ENCODE measurements at regions not wholly inside any gene's neighbourhood (a gene's known extent, or its start where the extent isn't known, plus 50 kb on each side); places are given as distances from the start of the nearest gene placed in this dataset.

- peaks cover 27% of the 10 kb centered on the region for H3K4me1 ChIP-seq (ENCODE audit: control insufficient read depth, extremely low read depth, insufficient read depth, low read length)
- no peak overlapping the region for H3K4me2 ChIP-seq (ENCODE audit: control insufficient read depth, extremely low read depth, insufficient read depth, low read depth, low read length)
- H3K27me3 ChIP-seq (ENCODE audit: control insufficient read depth, extremely low read depth, insufficient read depth, low read length): no peaks in the 10 kb centered on the region
- no peak for DNase-seq (ENCODE audit: low read depth, low spot score)
- H2AFZ ChIP-seq (ENCODE audit: control insufficient read depth, low read length): no peak overlapping the region
- dilution Hi-C loops (cut with MboI; ENCODE audit: extremely low pct_ligation_motif_present, low sequenced_read_pairs): no loop called here
- no peak overlapping the region for H3K27ac ChIP-seq (ENCODE audit: control insufficient read depth, insufficient read depth, low read length)
- H3K9me3 ChIP-seq (ENCODE audit: control insufficient read depth, low read depth, low read length): no peaks in the 10 kb centered on the region
- H3K79me2 ChIP-seq (ENCODE audit: control insufficient read depth, insufficient read depth, low read length): no peaks in the 10 kb centered on the region
- FAIRE-seq: no peak
- no peak for TF ChIP-seq EZH2 (IDR thresholded peaks at IDR 0.05; ENCODE audit: low read length)
- no peak for TF ChIP-seq CTCF (optimal IDR thresholded peaks at IDR 0.05 in 1 of 3, IDR thresholded peaks at IDR 0.05 in 1 of 3, conservative IDR thresholded peaks at IDR 0.05 in 1 of 3; ENCODE audit: extremely low read depth in 1 of 3, insufficient read depth in 2 of 3, low read length in 3 of 3)
- no peaks in the 10 kb centered on the region for H3K9me1 ChIP-seq (ENCODE audit: control insufficient read depth, extremely low read depth, insufficient read depth, low read length)
- no peaks in the 10 kb centered on the region for H3K36me3 ChIP-seq (ENCODE audit: control insufficient read depth in 2 of 2, extremely low read depth in 1 of 2, insufficient read depth in 2 of 2, low read length in 2 of 2)
- H3K4me3 ChIP-seq (ENCODE audit: control insufficient read depth in 2 of 3, extremely low read depth in 1 of 3, insufficient read depth in 2 of 3, low read depth in 1 of 3, low read length in 3 of 3): no peak overlapping the region
- H3K9ac ChIP-seq (ENCODE audit: control insufficient read depth, extremely low read depth, insufficient read depth, low read length): no peak overlapping the region
- no peaks in the 10 kb centered on the region for H4K20me1 ChIP-seq (ENCODE audit: control insufficient read depth, extremely low read depth, insufficient read depth, low read length)
Measured at GRCh38 chr2:19128148-19128547, 230.3 kb downstream of the OSR1 start.

GRCh38 chr2:19127616-19128015, 230.8 kb downstream of the OSR1 start:
- dilution Hi-C loops (cut with MboI; ENCODE audit: extremely low pct_ligation_motif_present, low sequenced_read_pairs): no loop called here
- Histone ChIP-seq H3K27me3 (ENCODE audit: control insufficient read depth, extremely low read depth, insufficient read depth, low read length) (no peaks in the 10 kb centered on the region), H3K36me3 (ENCODE audit: control insufficient read depth in 2 of 2, extremely low read depth in 1 of 2, insufficient read depth in 2 of 2, low read length in 2 of 2) (no peaks in the 10 kb centered on the region), H3K27ac (ENCODE audit: control insufficient read depth, insufficient read depth, low read length) (no peak overlapping the region), H3K9me1 (ENCODE audit: control insufficient read depth, extremely low read depth, insufficient read depth, low read length) (no peaks in the 10 kb centered on the region), H3K9me3 (ENCODE audit: control insufficient read depth, low read depth, low read length) (no peaks in the 10 kb centered on the region), H3K4me2 (ENCODE audit: control insufficient read depth, extremely low read depth, insufficient read depth, low read depth, low read length) (no peak overlapping the region), H4K20me1 (ENCODE audit: control insufficient read depth, extremely low read depth, insufficient read depth, low read length) (no peaks in the 10 kb centered on the region), H3K4me3 (ENCODE audit: control insufficient read depth in 2 of 3, extremely low read depth in 1 of 3, insufficient read depth in 2 of 3, low read depth in 1 of 3, low read length in 3 of 3) (no peak overlapping the region), H3K4me1 (ENCODE audit: control insufficient read depth, extremely low read depth, insufficient read depth, low read length) (peaks cover 32% of the 10 kb centered on the region), H3K79me2 (ENCODE audit: control insufficient read depth, insufficient read depth, low read length) (no peaks in the 10 kb centered on the region), H2AFZ (ENCODE audit: control insufficient read depth, low read length) (no peak overlapping the region), H3K9ac (ENCODE audit: control insufficient read depth, extremely low read depth, insufficient read depth, low read length) (no peak overlapping the region)
- TF ChIP-seq CTCF (optimal IDR thresholded peaks at IDR 0.05 in 1 of 3, IDR thresholded peaks at IDR 0.05 in 1 of 3, conservative IDR thresholded peaks at IDR 0.05 in 1 of 3; ENCODE audit: extremely low read depth in 1 of 3, insufficient read depth in 2 of 3, low read length in 3 of 3) (no peak), EZH2 (IDR thresholded peaks at IDR 0.05; ENCODE audit: low read length) (no peak)
- no peak for DNase-seq (ENCODE audit: low read depth, low spot score)
- no peak for FAIRE-seq

Data from keratinocyte (primary cell).